Stromal cell of bone marrow (primary cell): ENCODE measurements at regions not wholly inside any gene's neighbourhood (a gene's known extent, or its start where the extent isn't known, plus 50 kb on each side); places are given as distances from the start of the nearest gene placed in this dataset.
A peak's percentile ranks its signal among the peaks of the same experiment; 100 is the strongest.

Source experiments
- DNase-seq: peaks from one replicate; pipeline ENCODE4 v3.0.0-alpha.2; 2012; ENCODE audit warnings: low read depth

GRCh38 chrX:80312448-80312847 is 107.8 kb upstream of the TENT5D start:
- DNase-seq = no peak

DNA sequence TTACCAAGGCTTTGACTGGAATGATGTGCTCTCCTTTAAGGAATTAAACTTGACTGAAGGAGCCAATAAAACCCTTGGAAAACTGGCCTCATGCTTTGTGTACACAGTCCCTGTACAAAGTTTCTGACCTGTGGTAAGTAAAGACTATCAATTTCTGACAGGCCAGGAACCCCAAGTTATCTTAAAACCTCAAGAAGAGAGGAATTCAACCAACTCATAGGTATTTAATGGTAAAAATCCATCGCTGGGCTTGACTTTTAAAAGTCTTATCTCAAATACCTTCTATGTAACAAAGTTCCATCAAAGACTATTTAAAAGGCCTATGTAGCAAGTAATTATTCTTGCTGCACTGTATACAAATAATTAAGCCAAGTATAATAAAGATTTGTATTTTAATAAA is 103.7 kb upstream of the TENT5D start:
- DNase-seq = no peak

DNA sequence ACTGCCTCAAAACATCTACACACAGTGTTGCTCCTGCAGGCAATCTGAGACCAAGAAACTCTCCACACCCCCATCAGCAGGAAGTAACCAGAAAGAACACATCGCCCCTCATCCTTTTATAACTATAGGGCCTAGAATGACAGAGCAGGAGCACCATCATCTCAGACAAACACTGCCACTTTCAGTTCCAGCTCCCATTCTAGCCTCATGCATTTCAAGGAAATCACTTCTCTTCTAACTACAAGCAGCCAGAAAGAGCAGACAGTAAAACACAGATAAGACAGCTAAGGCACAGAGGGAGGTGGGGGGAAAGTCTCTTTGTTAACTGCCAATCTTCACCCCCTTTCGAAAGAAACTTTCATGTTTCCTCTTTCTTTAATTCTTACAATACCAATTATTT is 102.6 kb upstream of the TENT5D start:
- DNase-seq = no peak

- no peak for DNase-seq
These were observed 89.0 kb upstream of the TENT5D start for GRCh38 chrX:80331285-80331684.

- no peak for DNase-seq
These were observed 85.7 kb upstream of the TENT5D start for GRCh38 chrX:80334583-80334982.

- peak; percentile 9 for DNase-seq
These were observed 85.0 kb upstream of the TENT5D start for GRCh38 chrX:80335062-80335830.

DNA sequence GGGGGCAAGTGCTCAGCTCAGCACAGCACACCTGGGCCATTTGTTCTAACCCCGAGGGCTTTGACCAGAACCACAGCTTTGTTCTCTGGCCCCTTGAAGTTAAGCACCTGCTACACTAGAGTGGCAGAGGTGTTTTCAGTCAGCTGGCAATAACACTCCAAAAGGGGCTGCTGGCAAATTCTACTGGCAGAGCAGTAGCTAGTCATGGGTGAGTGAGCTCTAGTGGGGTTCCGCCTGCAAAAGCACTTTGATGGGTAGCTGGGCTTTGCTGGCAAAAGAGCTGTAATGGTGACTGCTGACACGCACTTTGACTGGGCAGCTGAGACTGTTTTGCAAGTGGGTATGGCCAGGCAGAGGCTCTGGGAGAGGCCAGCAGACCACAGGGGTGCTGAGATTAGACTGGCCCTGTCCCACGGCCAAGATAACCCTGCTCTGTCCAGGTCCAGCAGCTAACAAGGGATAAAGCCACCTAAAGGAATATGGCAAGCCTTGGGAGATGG is 65.2 kb upstream of the TENT5D start:
- DNase-seq = no peak
